GM13976 (cell line): ENCODE measurements at regions not wholly inside any gene's neighbourhood (a gene's known extent, or its start where the extent isn't known, plus 50 kb on each side); places are given as distances from the start of the nearest gene placed in this dataset.

ENCODE experiments used
- DNase-seq: peaks from one replicate; pipeline ENCODE4 v3.0.0; 2012; ENCODE audit warnings: low spot score
- CTCF ChIP-seq: IDR thresholded peaks from 2 replicates; pipeline ENCODE4 v1.5.1; 2012; ENCODE audit warnings: borderline replicate concordance, mild to moderate bottlenecking; ENCODE audit not compliant: insufficient read depth; ENCODE audit errors: extremely low read depth, missing control alignments, control extremely low read depth
- in situ Hi-C: fragments of 300-500 bp; cut with MboI; formaldehyde crosslinking; loops from one replicate; pipeline ENCODE4 v1.12.0; 2022; ENCODE audit warnings: low sequenced_read_pairs, mixed read lengths, inconsistent platforms; ENCODE audit not compliant: unreplicated experiment

GRCh38 chr14:34369648-34370030 is 92.4 kb downstream of the SPTSSA start:
- in situ Hi-C loops = no loop called here
- no peak for TF ChIP-seq CTCF
- no peak for DNase-seq

GRCh38 chr14:34368971-34369647 is 92.9 kb downstream of the SPTSSA start:
- in situ Hi-C loops = no loop called here
- DNase-seq = no peak
- no peak for TF ChIP-seq CTCF

GRCh38 chr14:34368115-34368970 is 93.7 kb downstream of the SPTSSA start:
- DNase-seq = no peak
- no peak for TF ChIP-seq CTCF
- in situ Hi-C loops = no loop called here

GRCh38 chr14:34365309-34365915 is 96.6 kb downstream of the SPTSSA start:
- no peak for DNase-seq
- in situ Hi-C loops = no loop called here
- no peak for TF ChIP-seq CTCF

- DNase-seq = no peak
- in situ Hi-C loops = no loop called here
- no peak for TF ChIP-seq CTCF
Measured at GRCh38 chr14:34364201-34364600, 97.8 kb downstream of the SPTSSA start.

- no peak for DNase-seq
- no peak for TF ChIP-seq CTCF
- in situ Hi-C loops = no loop called here
Measured at GRCh38 chr14:34363733-34364134, 98.3 kb downstream of the SPTSSA start.
